ENCODE measurements at regions not wholly inside any gene's neighbourhood (a gene's known extent, or its start where the extent isn't known, plus 50 kb on each side); places are given as distances from the start of the nearest gene placed in this dataset.

DNA sequence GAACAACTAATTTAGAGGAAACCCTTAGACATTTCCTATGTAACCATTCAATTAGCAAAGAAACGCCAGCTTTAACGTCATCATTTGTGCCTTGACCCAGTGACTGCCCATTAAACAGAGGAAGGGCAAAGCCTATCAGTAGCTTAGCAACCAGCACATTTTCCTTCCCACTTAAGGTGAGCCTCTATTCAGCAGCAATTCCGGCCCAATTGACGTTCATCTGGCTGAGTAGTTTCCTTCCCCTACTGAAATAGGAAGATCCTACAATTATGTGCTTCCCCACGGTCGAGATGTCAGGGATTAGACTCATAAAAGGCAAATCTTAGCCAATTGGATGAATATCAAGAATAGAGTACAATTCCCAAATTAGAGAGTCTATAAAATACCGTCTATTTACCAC, 482.1 kb upstream of the ADAMTS5 start:
- no peak overlapping the region for H3K4me3 ChIP-seq (ENCODE audit: low read depth, low read length)
- no peak for DNase-seq (ENCODE audit: low read depth)
- TF ChIP-seq, protein P1, sequence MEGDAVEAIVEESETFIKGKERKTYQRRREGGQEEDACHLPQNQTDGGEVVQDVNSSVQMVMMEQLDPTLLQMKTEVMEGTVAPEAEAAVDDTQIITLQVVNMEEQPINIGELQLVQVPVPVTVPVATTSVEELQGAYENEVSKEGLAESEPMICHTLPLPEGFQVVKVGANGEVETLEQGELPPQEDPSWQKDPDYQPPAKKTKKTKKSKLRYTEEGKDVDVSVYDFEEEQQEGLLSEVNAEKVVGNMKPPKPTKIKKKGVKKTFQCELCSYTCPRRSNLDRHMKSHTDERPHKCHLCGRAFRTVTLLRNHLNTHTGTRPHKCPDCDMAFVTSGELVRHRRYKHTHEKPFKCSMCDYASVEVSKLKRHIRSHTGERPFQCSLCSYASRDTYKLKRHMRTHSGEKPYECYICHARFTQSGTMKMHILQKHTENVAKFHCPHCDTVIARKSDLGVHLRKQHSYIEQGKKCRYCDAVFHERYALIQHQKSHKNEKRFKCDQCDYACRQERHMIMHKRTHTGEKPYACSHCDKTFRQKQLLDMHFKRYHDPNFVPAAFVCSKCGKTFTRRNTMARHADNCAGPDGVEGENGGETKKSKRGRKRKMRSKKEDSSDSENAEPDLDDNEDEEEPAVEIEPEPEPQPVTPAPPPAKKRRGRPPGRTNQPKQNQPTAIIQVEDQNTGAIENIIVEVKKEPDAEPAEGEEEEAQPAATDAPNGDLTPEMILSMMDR (IDR thresholded peaks at IDR 0.05; ENCODE audit: insufficient read depth, low read length) = no peak

DNA sequence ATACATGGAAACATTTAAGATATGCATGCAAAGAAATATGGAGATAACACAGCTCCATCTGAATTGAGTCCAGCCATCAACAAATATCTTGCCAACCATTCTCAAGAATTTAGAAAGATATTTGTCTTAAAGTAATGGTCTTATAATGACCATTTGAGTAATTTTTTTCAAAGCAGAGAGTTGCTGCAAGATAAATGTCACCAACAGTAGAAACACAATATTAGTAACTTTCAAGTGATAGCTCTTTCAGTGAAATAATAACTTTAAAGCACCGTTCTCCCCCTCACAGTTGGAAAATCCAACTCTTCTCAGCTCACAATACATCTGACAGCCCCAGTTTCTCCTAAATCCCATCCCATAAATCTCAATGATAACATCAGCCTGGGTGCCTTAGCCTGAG, 481.0 kb upstream of the ADAMTS5 start:
- DNase-seq (ENCODE audit: low read depth) = no peak
- TF ChIP-seq, protein P1 (IDR thresholded peaks at IDR 0.05; ENCODE audit: insufficient read depth, low read length) = no peak
- H3K4me3 ChIP-seq (ENCODE audit: low read depth, low read length) = no peak overlapping the region

DNA sequence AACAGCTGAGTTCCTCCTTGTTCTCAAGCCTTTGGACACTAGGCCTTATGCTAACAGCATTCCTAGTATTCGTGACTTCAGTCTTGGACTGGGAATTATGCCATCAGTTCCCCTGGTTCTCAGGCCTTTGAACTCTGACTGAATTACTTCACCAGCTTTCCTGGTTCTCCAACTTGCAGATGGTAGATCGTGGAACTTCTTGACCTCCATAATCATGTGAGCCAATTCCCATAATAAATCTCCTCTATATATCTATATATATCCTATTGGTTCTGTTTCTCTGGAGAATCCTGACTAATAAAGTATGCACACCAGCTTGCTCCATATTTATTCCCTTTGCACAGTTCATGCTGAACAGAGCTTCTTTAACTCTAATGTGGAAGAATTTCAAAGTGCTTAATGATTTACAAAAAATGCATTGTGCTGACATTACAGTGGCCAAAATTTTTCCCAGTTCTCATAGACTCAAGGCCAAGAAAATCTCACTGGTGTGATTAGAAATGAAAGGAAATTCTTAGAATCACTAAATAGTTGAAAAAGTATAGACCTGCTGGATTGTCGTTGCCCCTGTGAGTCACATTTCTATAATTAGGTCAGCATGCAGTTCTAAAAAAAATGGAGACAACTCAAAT, 462.9 kb upstream of the ADAMTS5 start:
- DNase-seq (ENCODE audit: low read depth) = peak; percentile 96
- TF ChIP-seq, protein P1 (IDR thresholded peaks at IDR 0.05; ENCODE audit: insufficient read depth, low read length) = no peak
- no peak overlapping the region for H3K4me3 ChIP-seq (ENCODE audit: low read depth, low read length)

DNA sequence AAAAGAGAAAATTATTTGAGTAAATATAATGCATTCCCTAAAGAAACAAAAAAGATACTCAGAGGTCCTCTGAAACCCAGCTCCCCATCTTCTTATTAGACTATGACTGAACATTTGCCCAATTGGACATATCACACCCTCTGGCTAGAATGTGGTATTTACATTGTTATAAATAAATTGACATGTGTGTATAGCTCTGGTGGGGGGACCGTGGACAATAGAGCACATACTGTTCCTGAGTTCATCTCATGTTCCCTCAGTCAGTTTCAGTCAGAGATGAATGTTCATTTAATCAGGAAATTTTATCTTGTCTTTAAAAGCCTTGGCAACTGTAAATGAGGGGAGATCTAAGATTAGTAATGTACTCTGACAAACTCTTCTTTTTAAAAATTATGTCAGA, 459.3 kb upstream of the ADAMTS5 start:
- TF ChIP-seq, protein P1 (IDR thresholded peaks at IDR 0.05; ENCODE audit: insufficient read depth, low read length) = no peak
- H3K4me3 ChIP-seq (ENCODE audit: low read depth, low read length) = no peak overlapping the region
- no peak for DNase-seq (ENCODE audit: low read depth)

DNA sequence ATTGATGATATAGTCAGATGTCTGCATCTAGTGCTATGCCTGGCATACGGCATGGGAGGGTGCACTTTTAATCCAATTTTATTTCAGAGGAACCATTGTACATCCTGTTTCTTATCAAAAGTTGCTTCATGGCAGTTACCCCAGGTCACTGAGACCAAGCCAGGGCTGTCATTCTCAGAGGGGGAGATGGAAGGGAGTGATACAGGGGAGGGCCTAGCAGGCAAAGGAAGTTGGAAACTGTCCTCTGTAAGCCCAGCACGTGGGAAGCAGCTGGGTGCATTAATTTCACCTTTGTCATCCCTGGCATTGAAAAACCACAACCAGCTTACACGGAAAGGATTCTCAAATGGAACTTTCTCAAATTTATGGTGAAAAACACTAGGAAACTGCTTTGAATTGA, 458.7 kb upstream of the ADAMTS5 start:
- TF ChIP-seq, protein P1 (IDR thresholded peaks at IDR 0.05; ENCODE audit: insufficient read depth, low read length) = no peak
- DNase-seq (ENCODE audit: low read depth) = peak; percentile 72

DNA sequence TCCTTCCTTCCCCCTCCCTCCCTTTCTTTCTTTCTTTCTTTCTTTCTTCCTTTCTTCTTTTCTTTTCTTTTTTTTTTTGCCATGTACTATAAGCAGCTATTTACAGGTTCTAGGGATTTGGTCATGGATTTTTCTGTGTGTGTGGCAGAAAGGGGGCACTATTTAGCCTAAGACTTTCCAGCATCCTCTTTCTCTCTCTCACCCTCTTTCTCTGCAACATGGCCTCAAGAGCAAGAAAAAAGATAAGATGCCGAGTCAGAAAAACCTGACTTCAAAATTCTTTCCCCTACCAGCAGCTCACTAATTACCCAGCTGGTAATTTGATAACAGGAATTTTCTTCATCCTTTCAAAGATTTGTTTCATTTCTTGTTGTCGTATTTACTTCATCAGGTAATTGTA, 458.3 kb upstream of the ADAMTS5 start:
- TF ChIP-seq, protein P1 (IDR thresholded peaks at IDR 0.05; ENCODE audit: insufficient read depth, low read length) = peak; percentile 3
- peak; percentile 49 for DNase-seq (ENCODE audit: low read depth)
- no peak overlapping the region for H3K4me3 ChIP-seq (ENCODE audit: low read depth, low read length)

More for the DNA sequence above, 458.7 kb upstream of the ADAMTS5 start:
- H3K4me3 ChIP-seq (ENCODE audit: low read depth, low read length) = no peak overlapping the region

DNA sequence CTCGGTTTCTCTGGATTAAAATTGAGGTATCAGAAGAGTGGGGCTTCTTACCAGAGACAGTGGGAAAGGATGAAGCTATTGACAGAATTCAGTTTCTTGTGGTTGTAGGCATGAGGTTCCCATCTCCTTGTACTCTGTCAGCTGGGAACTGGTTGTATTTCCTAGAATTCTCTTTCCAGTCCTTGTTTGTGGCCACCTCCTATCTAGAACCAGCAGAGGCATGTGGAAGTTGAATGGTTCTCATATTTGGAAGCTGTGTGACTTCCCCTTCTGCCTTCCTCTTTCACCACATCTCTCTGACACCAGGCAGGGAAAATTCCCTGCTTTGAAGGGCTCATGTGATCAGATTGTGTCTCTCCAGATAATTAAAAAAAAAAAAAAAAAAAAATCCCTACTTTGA, 457.7 kb upstream of the ADAMTS5 start:
- TF ChIP-seq, protein P1 (IDR thresholded peaks at IDR 0.05; ENCODE audit: insufficient read depth, low read length) = no peak
- DNase-seq (ENCODE audit: low read depth) = peak; percentile 79
- H3K4me3 ChIP-seq (ENCODE audit: low read depth, low read length) = no peak overlapping the region
